Ovary (tissue), 3 donors: ENCODE measurements at regions not wholly inside any gene's neighbourhood (a gene's known extent, or its start where the extent isn't known, plus 50 kb on each side); places are given as distances from the start of the nearest gene placed in this dataset.

ENCODE experiments used
- EP300 ChIP-seq: sonication (generic); formaldehyde crosslinking; IDR thresholded peaks from one replicate; pipeline ENCODE4 v1.6.1; 2017; ENCODE audit warnings: antibody characterized with exemption
- POLR2A ChIP-seq: fragments of 450-650 bp; IDR thresholded peaks from one replicate; pipeline ENCODE4 v1.6.1; 2017; ENCODE audit warnings: antibody characterized with exemption, mild to moderate bottlenecking, moderate library complexity
- TF ChIP-seq, protein P1 (sequence below), 3 donors: fragments of 450-650 bp in 2 of 3; fragments of 200-600 bp in 1 of 3; IDR thresholded peaks; one replicate each; pipeline versions ENCODE4 v1.5.1 to v1.8.0; 2016 to 2022; ENCODE audit warnings: antibody characterized with exemption in 3 of 3, mild to moderate bottlenecking in 1 of 3
- donor health status: DM: no; HTN: no; CAD: no.

- TF ChIP-seq POLR2A: no peak
- no peak for TF ChIP-seq EP300
- TF ChIP-seq, protein P1, sequence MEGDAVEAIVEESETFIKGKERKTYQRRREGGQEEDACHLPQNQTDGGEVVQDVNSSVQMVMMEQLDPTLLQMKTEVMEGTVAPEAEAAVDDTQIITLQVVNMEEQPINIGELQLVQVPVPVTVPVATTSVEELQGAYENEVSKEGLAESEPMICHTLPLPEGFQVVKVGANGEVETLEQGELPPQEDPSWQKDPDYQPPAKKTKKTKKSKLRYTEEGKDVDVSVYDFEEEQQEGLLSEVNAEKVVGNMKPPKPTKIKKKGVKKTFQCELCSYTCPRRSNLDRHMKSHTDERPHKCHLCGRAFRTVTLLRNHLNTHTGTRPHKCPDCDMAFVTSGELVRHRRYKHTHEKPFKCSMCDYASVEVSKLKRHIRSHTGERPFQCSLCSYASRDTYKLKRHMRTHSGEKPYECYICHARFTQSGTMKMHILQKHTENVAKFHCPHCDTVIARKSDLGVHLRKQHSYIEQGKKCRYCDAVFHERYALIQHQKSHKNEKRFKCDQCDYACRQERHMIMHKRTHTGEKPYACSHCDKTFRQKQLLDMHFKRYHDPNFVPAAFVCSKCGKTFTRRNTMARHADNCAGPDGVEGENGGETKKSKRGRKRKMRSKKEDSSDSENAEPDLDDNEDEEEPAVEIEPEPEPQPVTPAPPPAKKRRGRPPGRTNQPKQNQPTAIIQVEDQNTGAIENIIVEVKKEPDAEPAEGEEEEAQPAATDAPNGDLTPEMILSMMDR (IDR thresholded peaks at IDR 0.05): no peak
Measured at GRCh38 chr9:89744255-89744648, 139.4 kb downstream of the GADD45G start.
